H9 (cell line): ENCODE measurements at regions not wholly inside any gene's neighbourhood (a gene's known extent, or its start where the extent isn't known, plus 50 kb on each side); places are given as distances from the start of the nearest gene placed in this dataset.

Source experiments
- DNase-seq: peaks from one replicate; pipeline ENCODE4 v3.0.0-alpha.2; 2017
- H2AFZ ChIP-seq: one replicate; pipeline ENCODE4 v1.6.1; 2013; ENCODE audit warnings: mild to moderate bottlenecking, low read length, control low read depth, moderate library complexity
- H2AK5ac ChIP-seq: 2 replicates; pipeline ENCODE4 v1.6.1; 2013; ENCODE audit warnings: low read length, control low read depth, mixed read lengths; ENCODE audit not compliant: insufficient read length
- H2BK120ac ChIP-seq: one replicate; pipeline ENCODE4 v1.6.1; 2013; ENCODE audit warnings: low read depth, mild to moderate bottlenecking, low read length, control low read depth, inconsistent platforms; ENCODE audit not compliant: poor library complexity, severe bottlenecking
- H2BK12ac ChIP-seq: 2 replicates; pipeline ENCODE4 v1.6.1; 2013; ENCODE audit warnings: low read length, control low read depth, mixed read lengths, low read depth; ENCODE audit not compliant: insufficient read length
- H2BK15ac ChIP-seq: 2 replicates; pipeline ENCODE4 v1.6.1; 2013; ENCODE audit warnings: low read depth, low read length, control low read depth
- H2BK20ac ChIP-seq: one replicate; pipeline ENCODE4 v1.6.1; 2013; ENCODE audit warnings: low read depth, mild to moderate bottlenecking, low read length, control low read depth, inconsistent platforms; ENCODE audit not compliant: poor library complexity, severe bottlenecking
- H2BK5ac ChIP-seq: 2 replicates; pipeline ENCODE4 v1.6.1; 2013; ENCODE audit warnings: low read length, control low read depth, mixed read lengths; ENCODE audit not compliant: insufficient read length
- H3K14ac ChIP-seq: 2 replicates; pipeline ENCODE4 v1.6.1; 2013; ENCODE audit warnings: low read length, control low read depth; ENCODE audit not compliant: insufficient read depth
- H3K18ac ChIP-seq: 2 replicates; pipeline ENCODE4 v1.6.1; 2013; ENCODE audit warnings: low read depth, mild to moderate bottlenecking, mixed read lengths, low read length, control low read depth; ENCODE audit not compliant: insufficient read length
- H3K23ac ChIP-seq: 2 replicates; pipeline ENCODE4 v1.6.1; 2013; ENCODE audit warnings: low read length, control low read depth, mixed read lengths, low read depth; ENCODE audit not compliant: insufficient read length
- H3K23me2 ChIP-seq: 2 replicates; pipeline ENCODE4 v1.6.1; 2013; ENCODE audit warnings: low read depth, mild to moderate bottlenecking, mixed read lengths, low read length, control low read depth; ENCODE audit not compliant: insufficient read length, poor library complexity, severe bottlenecking
- H3K27ac ChIP-seq: 2 replicates; pipeline ENCODE4 v1.5.1; 2013; ENCODE audit warnings: low read length, control low read depth, mixed read lengths, low read depth; ENCODE audit not compliant: insufficient read length
- H3K27me3 ChIP-seq: 2 replicates; pipeline ENCODE4 v1.6.1; 2013; ENCODE audit warnings: low read length, control low read depth, inconsistent platforms; ENCODE audit not compliant: insufficient read depth
- H3K4ac ChIP-seq: 2 replicates; pipeline ENCODE4 v1.6.1; 2013; ENCODE audit warnings: low read depth, mild to moderate bottlenecking, control low read depth, inconsistent platforms, low read length, moderate library complexity
- H3K4me1 ChIP-seq: 2 replicates; pipeline ENCODE4 v1.6.1; 2013; ENCODE audit warnings: low read length, control low read depth, inconsistent platforms; ENCODE audit not compliant: insufficient read depth
- H3K4me2 ChIP-seq: 2 replicates; pipeline ENCODE4 v1.6.1; 2013; ENCODE audit warnings: low read length, control low read depth, mixed read lengths; ENCODE audit not compliant: insufficient read length, insufficient read depth
- H3K56ac ChIP-seq: 2 replicates; pipeline ENCODE4 v1.6.1; 2013; ENCODE audit warnings: low read depth, mild to moderate bottlenecking, mixed read lengths, low read length, control low read depth; ENCODE audit not compliant: insufficient read length
- H3K79me1 ChIP-seq: 2 replicates; pipeline ENCODE4 v1.6.1; 2013; ENCODE audit warnings: low read depth, mild to moderate bottlenecking, moderate library complexity, low read length, control low read depth, inconsistent platforms; ENCODE audit not compliant: insufficient read depth, poor library complexity, severe bottlenecking
- H3K79me2 ChIP-seq: 2 replicates; pipeline ENCODE4 v1.6.1; 2013; ENCODE audit warnings: low read length, control low read depth, inconsistent platforms; ENCODE audit not compliant: insufficient read depth
- H3K9ac ChIP-seq: 2 replicates; pipeline ENCODE4 v1.6.1; 2013; ENCODE audit warnings: low read length, control low read depth, mixed read lengths; ENCODE audit not compliant: insufficient read length; ENCODE audit errors: extremely low read depth
- H3K9me3 ChIP-seq: one replicate; pipeline ENCODE4 v1.6.1; 2013; ENCODE audit warnings: low read depth, low read length, inconsistent platforms; ENCODE audit not compliant: control insufficient read depth
- H3T11ph ChIP-seq: one replicate; pipeline ENCODE4 v1.6.1; 2013; ENCODE audit warnings: mild to moderate bottlenecking, low read length, control low read depth, inconsistent platforms
- H4K20me1 ChIP-seq: one replicate; pipeline ENCODE4 v1.6.1; 2013; ENCODE audit not compliant: control insufficient read depth, insufficient read length, insufficient read depth
- H4K5ac ChIP-seq: 2 replicates; pipeline ENCODE4 v1.6.1; 2013; ENCODE audit warnings: low read depth, mild to moderate bottlenecking, mixed read lengths, low read length, control low read depth; ENCODE audit not compliant: insufficient read length
- H4K8ac ChIP-seq: replicated peaks from 2 replicates; pipeline ENCODE4 v1.6.1; 2013; ENCODE audit warnings: low read length, control low read depth, mixed read lengths, low read depth; ENCODE audit not compliant: insufficient read length
- H4K91ac ChIP-seq: 2 replicates; pipeline ENCODE4 v1.6.1; 2013; ENCODE audit warnings: low read depth, mild to moderate bottlenecking, moderate library complexity, mixed read lengths, low read length, control low read depth; ENCODE audit not compliant: insufficient read length
- H3K27ac Mint-ChIP-seq, 3 experiments: 2 replicates in 2 of 3; 3 replicates in 1 of 3; pipeline ENCODE4 v1.8.0; 2020 to 2021; ENCODE audit warnings: mixed read lengths in 3 of 3, mild to moderate bottlenecking in 1 of 3, moderate library complexity in 1 of 3
- H3K27me3 Mint-ChIP-seq: 2 replicates; pipeline ENCODE4 v1.8.0; 2021; ENCODE audit warnings: low read depth, mild to moderate bottlenecking, moderate library complexity, mixed read lengths
- H3K36me3 Mint-ChIP-seq, 3 experiments: 2 replicates in 2 of 3; 3 replicates in 1 of 3; pipeline ENCODE4 v1.8.0; 2020 to 2021; ENCODE audit warnings: low read depth in 3 of 3, mixed read lengths in 3 of 3; ENCODE audit not compliant: insufficient read depth in 1 of 3
- H3K4me1 Mint-ChIP-seq, 2 experiments: 2 replicates each; pipeline ENCODE4 v1.8.0; 2020; ENCODE audit warnings: mixed read lengths in 2 of 2
- H3K4me3 Mint-ChIP-seq, 2 experiments: 2 replicates in 1 of 2; 3 replicates in 1 of 2; pipeline ENCODE4 v1.8.0; 2020 to 2021; ENCODE audit warnings: mild to moderate bottlenecking in 2 of 2, mixed read lengths in 2 of 2, moderate library complexity in 1 of 2
- H3K9me3 Mint-ChIP-seq, 2 experiments: 2 replicates in 1 of 2; 3 replicates in 1 of 2; pipeline ENCODE4 v1.8.0; 2020; ENCODE audit warnings: mild to moderate bottlenecking in 2 of 2, mixed read lengths in 2 of 2, moderate library complexity in 1 of 2
- WGBS: extraction: QIAGEN DNeasy Blood & Tissue Kit; methylation state at CpG from one replicate; pipeline ENCODE4 v1.1.7; 2013; ENCODE audit warnings: missing lambda C conversion rate, low lambda C conversion rate, mixed read lengths; ENCODE audit not compliant: insufficient read length; ENCODE audit errors: extremely low coverage; 5-methylcytosine and 5-hydroxymethylcytosine counted together
- TF ChIP-seq, protein P1 (sequence below): fragments of 200-600 bp; sonication (generic); conservative IDR thresholded peaks from 3 replicates; pipeline ENCODE4 v1.8.0; 2021; ENCODE audit warnings: antibody characterized with exemption, mild to moderate bottlenecking

DNA sequence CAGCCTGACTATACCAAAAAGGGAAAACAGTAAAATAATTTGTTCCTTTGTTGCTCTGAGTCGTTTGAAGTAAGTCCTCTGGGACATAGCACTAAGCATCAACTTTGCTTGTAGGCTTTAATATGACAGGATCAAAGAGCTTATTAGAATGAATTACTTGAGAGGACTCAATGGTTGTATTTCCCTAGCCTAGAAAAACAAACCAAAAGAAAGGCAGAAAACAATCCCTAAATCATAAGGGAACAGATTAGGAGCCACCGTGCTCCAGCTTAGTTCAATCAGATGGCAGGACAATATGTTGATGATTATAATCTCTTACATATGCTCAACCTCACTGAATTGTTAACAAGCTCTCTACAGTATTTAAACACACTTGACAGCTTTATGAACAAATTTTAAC is 988.4 kb downstream of the FLRT2 start:
- Histone ChIP-seq H2BK120ac (no peak overlapping the region), H2BK15ac (no peak overlapping the region), H2BK20ac (no peak overlapping the region), H4K5ac (no peak overlapping the region), H4K20me1 (no peaks in the 10 kb centered on the region), H3K4me2 (no peak overlapping the region), H3K27me3 (no peaks in the 10 kb centered on the region), H3T11ph (no peak overlapping the region), H2BK12ac (no peak overlapping the region), H3K79me1 (no peaks in the 10 kb centered on the region), H3K23ac (no peak overlapping the region), H4K91ac (no peak overlapping the region), H3K14ac (no peak overlapping the region), H3K56ac (no peak overlapping the region), H3K23me2 (no peaks in the 10 kb centered on the region), H3K27ac (no peak overlapping the region), H2AK5ac (no peak overlapping the region), H2AFZ (no peak overlapping the region), H2BK5ac (no peak overlapping the region), H3K79me2 (no peaks in the 10 kb centered on the region), H3K9me3 (no peaks in the 10 kb centered on the region), H3K18ac (no peak overlapping the region), H4K8ac (no peak overlapping the region), H3K4me1 (no peaks in the 10 kb centered on the region), H3K4ac (no peak overlapping the region), H3K9ac (no peak overlapping the region)
- Mint-ChIP-seq H3K27me3 (no peaks in the 10 kb centered on the region), H3K27ac (no peak overlapping the region), H3K9me3 (no peaks in the 10 kb centered on the region), H3K4me1 (no peaks in the 10 kb centered on the region), H3K4me3 (no peak overlapping the region), H3K36me3 (no peaks in the 10 kb centered on the region)
- DNase-seq = no peak
- TF ChIP-seq, protein P1, sequence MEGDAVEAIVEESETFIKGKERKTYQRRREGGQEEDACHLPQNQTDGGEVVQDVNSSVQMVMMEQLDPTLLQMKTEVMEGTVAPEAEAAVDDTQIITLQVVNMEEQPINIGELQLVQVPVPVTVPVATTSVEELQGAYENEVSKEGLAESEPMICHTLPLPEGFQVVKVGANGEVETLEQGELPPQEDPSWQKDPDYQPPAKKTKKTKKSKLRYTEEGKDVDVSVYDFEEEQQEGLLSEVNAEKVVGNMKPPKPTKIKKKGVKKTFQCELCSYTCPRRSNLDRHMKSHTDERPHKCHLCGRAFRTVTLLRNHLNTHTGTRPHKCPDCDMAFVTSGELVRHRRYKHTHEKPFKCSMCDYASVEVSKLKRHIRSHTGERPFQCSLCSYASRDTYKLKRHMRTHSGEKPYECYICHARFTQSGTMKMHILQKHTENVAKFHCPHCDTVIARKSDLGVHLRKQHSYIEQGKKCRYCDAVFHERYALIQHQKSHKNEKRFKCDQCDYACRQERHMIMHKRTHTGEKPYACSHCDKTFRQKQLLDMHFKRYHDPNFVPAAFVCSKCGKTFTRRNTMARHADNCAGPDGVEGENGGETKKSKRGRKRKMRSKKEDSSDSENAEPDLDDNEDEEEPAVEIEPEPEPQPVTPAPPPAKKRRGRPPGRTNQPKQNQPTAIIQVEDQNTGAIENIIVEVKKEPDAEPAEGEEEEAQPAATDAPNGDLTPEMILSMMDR = no peak
- WGBS = no CpG with 5 or more reads among the region's 2 CpGs
